ENCODE measurements at regions not wholly inside any gene's neighbourhood (a gene's known extent, or its start where the extent isn't known, plus 50 kb on each side); places are given as distances from the start of the nearest gene placed in this dataset.

- no peak for TF ChIP-seq CTCF (IDR thresholded peaks at IDR 0.05 in 2 of 3, conservative IDR thresholded peaks at IDR 0.05 in 1 of 3; ENCODE audit: borderline replicate concordance in 1 of 3, insufficient read depth in 1 of 3, low read depth in 2 of 3, low read length in 2 of 3)
- no peak for TF ChIP-seq TCF7L2 (IDR thresholded peaks at IDR 0.05; ENCODE audit: borderline replicate concordance, extremely low read depth, insufficient read depth, insufficient read length)
- no peak for TF ChIP-seq MAX (IDR thresholded peaks at IDR 0.05)
- no peak for TF ChIP-seq ELF1 (IDR thresholded peaks at IDR 0.05; ENCODE audit: borderline replicate concordance, low read depth)
- TF ChIP-seq EZH2phosphoT487 (IDR thresholded peaks at IDR 0.05; ENCODE audit: borderline replicate concordance): no peak
- TF ChIP-seq ZNF274 (IDR thresholded peaks at IDR 0.05; ENCODE audit: low read depth, low read length): no peak
- no peak for TF ChIP-seq POLR2AphosphoS5 (IDR thresholded peaks at IDR 0.05; ENCODE audit: low read depth, low read length)
- TF ChIP-seq, protein P1, sequence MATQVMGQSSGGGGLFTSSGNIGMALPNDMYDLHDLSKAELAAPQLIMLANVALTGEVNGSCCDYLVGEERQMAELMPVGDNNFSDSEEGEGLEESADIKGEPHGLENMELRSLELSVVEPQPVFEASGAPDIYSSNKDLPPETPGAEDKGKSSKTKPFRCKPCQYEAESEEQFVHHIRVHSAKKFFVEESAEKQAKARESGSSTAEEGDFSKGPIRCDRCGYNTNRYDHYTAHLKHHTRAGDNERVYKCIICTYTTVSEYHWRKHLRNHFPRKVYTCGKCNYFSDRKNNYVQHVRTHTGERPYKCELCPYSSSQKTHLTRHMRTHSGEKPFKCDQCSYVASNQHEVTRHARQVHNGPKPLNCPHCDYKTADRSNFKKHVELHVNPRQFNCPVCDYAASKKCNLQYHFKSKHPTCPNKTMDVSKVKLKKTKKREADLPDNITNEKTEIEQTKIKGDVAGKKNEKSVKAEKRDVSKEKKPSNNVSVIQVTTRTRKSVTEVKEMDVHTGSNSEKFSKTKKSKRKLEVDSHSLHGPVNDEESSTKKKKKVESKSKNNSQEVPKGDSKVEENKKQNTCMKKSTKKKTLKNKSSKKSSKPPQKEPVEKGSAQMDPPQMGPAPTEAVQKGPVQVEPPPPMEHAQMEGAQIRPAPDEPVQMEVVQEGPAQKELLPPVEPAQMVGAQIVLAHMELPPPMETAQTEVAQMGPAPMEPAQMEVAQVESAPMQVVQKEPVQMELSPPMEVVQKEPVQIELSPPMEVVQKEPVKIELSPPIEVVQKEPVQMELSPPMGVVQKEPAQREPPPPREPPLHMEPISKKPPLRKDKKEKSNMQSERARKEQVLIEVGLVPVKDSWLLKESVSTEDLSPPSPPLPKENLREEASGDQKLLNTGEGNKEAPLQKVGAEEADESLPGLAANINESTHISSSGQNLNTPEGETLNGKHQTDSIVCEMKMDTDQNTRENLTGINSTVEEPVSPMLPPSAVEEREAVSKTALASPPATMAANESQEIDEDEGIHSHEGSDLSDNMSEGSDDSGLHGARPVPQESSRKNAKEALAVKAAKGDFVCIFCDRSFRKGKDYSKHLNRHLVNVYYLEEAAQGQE (IDR thresholded peaks at IDR 0.05; ENCODE audit: low read depth): no peak
- TF ChIP-seq POLR2A (IDR thresholded peaks at IDR 0.05; ENCODE audit: borderline replicate concordance, extremely low read depth, insufficient read depth, insufficient read length): no peak
- TF ChIP-seq SP1 (IDR thresholded peaks at IDR 0.05; ENCODE audit: low read depth): no peak
- no peak for TF ChIP-seq RAD21 (IDR thresholded peaks at IDR 0.05; ENCODE audit: low read depth)
Measured at GRCh38 chr5:121737120-121737519, 114.6 kb upstream of the FTMT start.

Data from HCT116 (cell line).